HG02759 (cell line): ENCODE measurements at regions not wholly inside any gene's neighbourhood (a gene's known extent, or its start where the extent isn't known, plus 50 kb on each side); places are given as distances from the start of the nearest gene placed in this dataset.

Experiments
- ATAC-seq: cut with Tn5 transposase; IDR thresholded peaks from one replicate; pipeline ENCODE4 v1.9.1; 2021; ENCODE audit warnings: mild to moderate bottlenecking, moderate library complexity; ENCODE audit not compliant: unreplicated experiment

DNA sequence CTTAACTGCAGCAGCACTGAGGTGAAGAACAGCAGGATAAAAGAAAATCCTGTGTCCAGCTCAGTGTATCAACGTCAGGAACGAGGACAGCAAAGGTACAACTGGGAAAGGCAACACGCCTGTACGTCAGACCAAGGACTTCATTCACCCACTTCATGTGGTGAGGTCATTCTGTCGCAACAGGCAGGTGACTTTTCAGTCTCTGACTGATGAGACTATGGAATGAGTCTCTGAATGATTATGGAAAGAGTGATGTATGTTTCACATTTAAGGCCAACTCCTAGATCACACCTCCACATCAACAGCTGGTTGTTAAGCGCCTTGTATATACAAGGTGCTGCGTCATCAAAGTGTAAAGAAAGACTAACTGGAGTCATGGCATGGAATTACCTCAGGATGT, 297.6 kb upstream of the SP8 start:
- ATAC-seq: no peak

GRCh38 chr7:21086688-21087087, 300.0 kb upstream of the SP8 start:
- no peak for ATAC-seq

DNA sequence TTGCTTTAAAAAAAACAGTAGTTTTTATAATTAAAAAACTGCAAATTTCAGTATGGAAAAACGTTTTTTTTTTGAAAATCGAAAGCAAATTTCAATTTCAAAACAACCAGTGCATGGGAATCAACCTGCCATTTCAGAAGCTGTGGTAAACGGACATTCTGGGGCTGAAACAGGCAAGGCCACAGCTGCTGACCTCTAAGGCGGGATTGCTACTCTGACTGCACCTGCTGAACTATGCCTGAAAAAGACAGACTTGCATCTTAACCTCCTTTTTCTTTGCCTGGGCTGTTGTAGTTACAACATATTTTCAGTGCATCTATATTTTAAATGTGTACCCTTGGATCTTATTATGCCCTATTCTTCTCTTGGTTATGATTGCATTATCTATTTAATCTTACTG, 303.0 kb upstream of the SP8 start:
- ATAC-seq: no peak

DNA sequence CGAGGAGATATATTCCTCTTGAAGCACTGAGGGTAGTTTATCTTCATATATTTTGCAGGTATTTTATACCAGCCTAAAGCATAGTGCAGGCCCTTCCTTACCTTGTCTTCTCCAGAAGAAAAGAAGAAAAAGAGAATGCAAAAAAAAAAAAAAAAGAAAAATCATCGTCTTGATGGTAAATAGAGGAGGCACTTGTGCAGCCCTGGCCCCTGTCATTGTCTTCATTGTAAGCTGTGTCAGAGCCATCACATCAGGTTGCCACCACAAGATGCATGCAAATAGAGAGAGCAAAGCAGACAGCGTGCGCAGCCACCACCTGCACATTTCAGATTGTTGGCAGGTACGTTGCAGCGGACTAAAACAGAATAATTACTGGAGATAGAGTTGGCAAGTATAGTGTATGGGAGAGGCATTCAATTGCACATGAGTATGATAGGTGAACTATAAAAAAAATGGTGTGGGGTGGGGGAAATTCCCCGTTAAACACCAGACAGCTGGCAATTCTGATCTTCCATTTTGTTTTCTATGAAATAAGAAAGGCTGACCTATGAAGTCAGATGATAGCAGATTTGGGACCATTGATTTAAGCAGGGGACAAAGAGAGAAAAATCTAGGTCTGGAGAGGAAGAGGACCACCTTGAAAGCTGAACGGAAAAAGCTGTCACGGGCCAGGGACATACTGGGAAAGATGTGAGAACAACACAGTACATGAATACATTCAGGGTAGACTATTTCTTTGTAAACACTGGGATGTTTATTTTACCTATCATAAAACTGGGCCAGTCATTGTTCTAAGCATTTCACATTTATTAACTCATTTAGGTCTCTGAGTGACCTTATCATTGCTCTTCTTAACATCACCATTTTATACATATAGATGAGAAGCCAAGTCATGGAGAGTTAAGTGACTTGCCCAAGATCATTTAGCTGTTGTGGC, 306.3 kb upstream of the SP8 start:
- ATAC-seq: no peak

DNA sequence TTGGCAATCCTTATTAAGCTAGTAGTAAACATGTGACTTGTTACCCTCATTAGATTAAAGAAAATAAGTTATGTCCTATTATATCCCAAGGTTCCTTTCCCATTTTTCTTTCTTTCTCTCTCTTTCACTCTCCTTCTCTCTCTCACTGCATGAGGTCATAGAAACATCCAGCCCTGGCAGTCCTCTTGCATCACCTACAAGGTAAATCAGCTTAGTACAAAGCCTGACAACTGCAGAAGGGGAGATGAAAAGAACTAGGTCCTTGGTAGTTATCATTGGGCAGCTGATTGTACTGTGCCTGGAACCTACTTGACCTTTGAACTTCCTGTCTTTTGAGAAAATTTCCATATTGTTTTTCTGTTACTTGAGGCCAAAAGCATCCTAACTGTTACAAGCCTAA, 307.9 kb upstream of the SP8 start:
- no peak for ATAC-seq

GRCh38 chr7:21099432-21099831, 312.7 kb upstream of the SP8 start:
- ATAC-seq: peak; percentile 83

DNA sequence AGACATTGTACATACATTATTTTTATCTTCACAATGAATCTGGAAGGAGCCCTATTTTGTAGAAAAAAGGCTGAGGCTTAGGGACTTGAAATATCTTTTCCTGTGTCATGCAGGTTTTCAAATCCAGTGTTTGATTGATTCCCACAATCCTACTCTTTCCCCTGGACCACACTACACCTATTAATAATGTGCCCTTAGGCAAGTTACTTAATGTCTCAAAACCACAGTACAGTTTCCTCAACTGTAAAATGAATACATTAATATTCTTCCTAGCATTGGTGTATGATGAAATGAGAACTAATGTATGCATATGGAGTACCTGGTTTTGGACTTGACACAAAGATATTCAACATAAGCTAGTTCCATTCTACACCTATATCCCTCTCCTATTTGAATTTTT, 313.3 kb upstream of the SP8 start:
- no peak for ATAC-seq

DNA sequence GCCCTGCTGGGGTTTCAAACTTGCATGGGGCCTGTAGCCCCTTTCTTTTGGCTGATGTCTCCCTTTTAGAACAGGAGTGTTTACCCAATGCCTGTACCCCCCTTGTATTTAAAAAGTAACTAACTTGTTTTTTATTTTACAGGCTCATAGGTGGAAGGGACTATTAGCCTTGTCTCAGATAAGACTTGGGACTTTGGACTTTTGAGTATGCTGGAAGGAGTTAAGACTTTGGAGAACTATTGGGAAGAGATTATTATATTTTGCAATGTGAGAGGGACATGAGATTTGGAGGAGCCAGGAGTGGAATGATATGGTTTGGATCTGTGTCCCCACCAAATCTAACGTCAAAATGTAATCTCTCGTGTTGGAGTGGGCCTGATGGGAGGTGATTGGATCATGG, 314.9 kb upstream of the SP8 start:
- no peak for ATAC-seq

DNA sequence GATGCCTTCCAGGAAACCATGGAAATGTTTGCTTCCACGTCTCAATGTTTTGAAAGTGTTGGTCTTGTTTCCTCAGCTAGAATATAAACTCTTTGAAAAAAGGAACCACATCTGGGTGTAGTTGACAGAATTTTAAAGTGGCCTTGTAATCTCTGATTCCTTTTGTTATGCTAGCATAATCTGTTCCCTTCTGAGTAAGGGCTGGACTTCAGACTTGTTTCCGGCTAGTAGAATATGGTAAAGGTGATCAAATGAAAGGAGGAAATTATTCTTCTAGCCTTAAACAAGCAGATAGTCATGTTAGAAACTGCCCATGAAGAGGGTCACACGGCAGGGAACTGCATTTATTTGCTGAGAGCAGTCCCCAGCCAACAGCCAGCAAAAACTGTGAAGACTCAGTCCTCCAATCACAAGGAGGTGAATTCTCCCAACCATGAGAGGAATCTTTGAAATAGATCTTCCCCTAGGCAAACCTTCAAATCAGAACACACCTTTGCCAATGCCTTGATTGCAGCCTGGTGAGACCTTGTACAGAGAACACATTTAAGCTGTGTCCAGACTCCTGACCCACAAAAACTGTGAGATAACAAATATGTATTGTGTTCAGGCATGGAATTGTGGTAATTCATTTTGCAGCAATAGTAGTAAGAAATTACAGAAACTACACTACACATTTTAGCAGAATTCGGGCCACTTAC, 316.9 kb upstream of the SP8 start:
- ATAC-seq: no peak

- ATAC-seq: no peak
Measured at GRCh38 chr7:21104124-21104500, 317.4 kb upstream of the SP8 start.

GRCh38 chr7:21106296-21106732, 319.6 kb upstream of the SP8 start:
- no peak for ATAC-seq

DNA sequence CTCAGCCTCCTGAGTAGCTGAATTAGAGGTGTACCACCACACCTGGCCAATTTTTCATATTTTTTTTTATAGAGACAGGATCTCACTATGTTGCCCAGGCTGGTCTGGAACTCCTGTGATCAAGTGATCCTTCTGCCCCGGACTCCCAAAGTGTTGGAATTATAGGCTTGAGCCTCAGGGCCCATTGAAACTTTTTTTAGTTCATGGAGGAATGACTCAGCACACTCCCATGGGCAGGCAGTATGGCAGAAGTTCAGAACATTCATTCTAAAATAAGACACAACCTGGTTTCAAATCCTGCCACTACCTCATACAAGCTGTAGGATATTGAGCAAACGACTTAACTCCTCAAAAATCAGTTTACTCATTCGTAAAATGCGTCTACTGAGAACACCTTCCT, 320.4 kb upstream of the SP8 start:
- no peak for ATAC-seq

DNA sequence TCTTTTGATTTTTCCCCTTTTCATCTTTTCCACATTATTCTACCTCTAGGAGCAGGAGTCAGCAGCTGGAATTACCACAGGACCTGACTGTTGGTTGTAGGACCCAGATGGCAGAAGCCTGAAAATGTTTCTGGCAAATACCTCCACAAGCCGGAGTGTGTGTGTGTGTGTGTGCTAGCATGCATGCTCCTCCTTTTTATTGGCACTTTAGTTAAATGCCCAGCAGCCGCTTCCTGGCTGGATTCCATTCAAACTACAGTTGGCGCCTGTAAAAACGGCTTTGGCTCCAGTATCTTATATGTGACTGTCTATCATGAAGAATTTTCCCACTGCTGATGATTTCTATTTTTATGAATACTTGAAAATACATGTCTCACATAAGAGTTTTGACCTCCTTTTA, 319.7 kb upstream of the SP4 start:
- ATAC-seq: no peak

DNA sequence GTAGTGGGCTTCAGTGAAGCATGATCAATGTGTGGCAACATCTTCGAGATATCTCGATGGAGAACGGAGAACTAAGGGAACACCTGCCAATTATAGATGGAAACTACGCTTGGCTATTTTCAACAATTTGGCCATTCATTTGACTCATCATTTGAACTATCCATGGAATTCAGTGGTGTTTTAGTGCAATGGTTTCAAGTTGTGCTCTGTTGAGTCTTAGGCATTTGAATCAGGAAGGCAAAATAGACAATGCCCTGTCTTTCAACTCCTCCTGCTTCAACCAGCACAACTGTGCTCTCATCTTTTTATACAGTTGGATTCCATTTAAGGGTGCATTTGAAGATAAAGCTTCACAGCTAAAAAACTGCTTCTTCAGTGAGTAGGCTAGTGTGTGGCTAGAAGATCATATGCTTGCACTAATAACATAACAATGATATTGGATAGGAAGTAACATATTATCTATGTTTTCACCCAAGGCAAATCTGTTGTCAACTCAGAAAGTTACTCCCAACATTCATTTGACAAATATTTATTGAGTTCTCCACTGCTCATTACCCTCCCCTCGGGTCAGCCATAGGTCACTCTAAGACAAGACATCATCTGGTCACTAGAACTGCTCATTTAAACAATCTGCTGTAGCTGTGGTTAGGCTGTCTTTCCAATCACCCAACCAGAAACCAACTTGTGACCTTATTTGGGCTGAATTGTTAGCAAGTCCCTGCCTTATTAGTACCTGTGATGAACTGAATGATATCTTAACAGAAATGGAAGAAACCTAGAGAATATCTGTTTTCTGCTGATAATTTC, 314.1 kb upstream of the SP4 start:
- peak; percentile 61 for ATAC-seq

- no peak for ATAC-seq
Measured at GRCh38 chr7:21123586-21123985, 304.3 kb upstream of the SP4 start.

DNA sequence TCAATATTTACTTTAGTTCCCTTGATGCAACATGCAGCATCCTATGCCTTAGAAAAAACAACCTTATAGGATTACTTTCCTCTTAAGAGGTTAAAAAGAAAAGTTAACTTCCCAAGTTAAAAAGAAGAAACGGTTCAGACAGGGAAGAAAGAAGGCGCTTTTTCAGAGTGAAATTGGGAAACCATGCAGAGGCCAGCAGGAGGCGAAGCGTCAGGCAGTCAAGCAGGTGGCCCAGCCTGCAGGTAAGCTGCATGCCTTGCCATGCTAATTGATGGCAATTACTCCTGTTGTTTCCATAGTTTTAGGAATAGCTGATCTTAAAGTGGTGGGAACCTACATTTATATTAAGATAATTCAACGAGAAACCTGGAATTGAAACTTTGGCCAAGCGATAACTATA, 302.6 kb upstream of the SP4 start:
- no peak for ATAC-seq

DNA sequence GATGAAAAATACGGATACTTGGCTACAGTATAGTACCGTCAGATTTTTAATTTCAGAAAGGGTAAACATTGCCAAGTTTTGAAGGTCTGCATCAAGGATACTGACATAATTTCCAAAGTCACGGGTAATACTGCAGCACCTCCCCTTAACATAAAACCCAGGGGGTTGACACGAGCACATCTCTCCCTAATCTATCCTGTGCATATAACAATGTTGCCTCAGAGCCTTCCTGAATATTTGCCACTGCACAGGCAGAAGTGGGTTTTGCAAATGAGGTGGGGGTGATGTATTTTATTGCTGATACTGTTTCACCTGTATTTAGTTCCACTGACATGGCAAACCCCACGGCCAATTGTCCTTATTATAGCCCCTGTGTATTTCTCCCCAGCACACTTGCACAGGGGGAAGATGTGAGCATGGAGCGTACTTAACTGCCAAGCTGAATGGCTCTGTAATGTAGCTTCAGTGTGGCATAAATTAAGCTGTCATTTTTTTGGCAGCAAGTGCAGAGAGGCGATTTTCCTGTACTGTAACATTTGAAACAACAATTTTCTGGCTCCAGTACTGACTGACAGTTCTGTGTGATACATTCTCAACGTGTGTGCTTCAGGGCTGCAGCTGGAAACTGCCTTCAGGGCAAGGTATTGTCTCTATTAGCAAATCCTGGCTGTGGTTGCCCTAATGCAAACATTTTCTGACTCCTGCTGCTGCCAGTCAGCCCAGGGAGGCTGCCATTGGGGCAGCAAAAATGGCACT, 299.6 kb upstream of the SP4 start:
- ATAC-seq: no peak

DNA sequence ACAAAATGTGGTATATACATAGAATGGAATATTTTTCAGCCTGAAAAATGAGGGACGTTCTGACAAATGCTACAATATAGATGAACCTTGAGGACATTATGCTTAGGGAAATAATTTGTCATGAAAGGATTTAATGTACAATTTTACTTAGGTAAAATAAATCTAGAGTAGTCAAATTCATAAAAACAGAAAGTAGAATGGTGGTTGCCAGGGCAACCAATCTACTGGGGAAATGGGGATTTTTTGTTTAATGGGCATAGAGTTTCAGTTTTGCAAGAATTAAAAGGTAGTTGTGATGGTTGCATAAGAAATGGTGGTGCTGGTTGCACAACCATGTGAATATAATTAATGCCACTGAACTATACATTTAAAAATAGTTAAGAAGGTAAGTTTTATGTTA, 296.0 kb upstream of the SP4 start:
- ATAC-seq: no peak

GRCh38 chr7:21134631-21135030, 293.3 kb upstream of the SP4 start:
- no peak for ATAC-seq

GRCh38 chr7:21135437-21135836, 292.4 kb upstream of the SP4 start:
- ATAC-seq: no peak

DNA sequence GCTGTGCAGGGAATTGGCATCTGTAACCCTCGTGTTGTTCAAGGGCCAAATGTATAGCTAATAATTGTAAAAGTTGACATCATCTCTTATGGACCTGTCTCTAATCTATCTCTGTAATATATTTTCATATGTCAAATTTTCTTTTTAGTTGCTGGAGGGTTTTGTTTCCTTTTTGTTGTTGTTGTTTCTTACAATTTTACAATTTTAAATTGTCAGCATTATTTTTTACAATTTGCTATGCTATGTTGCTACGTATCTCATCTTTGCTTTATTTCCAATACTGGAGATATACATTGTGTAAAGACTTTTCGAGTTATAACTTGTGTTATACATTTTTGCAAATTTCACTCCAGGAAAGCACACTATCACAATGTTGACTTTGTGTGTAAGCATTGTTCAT, 290.2 kb upstream of the SP4 start:
- ATAC-seq: no peak
